Fibroblast of villous mesenchyme (primary cell): ENCODE measurements at regions not wholly inside any gene's neighbourhood (a gene's known extent, or its start where the extent isn't known, plus 50 kb on each side); places are given as distances from the start of the nearest gene placed in this dataset.

Experiments used
- DNase-seq: peaks from one replicate; pipeline ENCODE4 v3.0.0-alpha.2; 2010; ENCODE audit warnings: low read depth
- H3K4me3 ChIP-seq: 2 replicates; pipeline ENCODE4 v1.5.1; 2011; ENCODE audit warnings: low read depth, mild to moderate bottlenecking, low read length
- TF ChIP-seq, protein P1 (sequence below): IDR thresholded peaks from 2 replicates; pipeline ENCODE4 v1.5.1; 2012; ENCODE audit warnings: low read depth, mild to moderate bottlenecking, low read length; ENCODE audit not compliant: insufficient read depth

DNA sequence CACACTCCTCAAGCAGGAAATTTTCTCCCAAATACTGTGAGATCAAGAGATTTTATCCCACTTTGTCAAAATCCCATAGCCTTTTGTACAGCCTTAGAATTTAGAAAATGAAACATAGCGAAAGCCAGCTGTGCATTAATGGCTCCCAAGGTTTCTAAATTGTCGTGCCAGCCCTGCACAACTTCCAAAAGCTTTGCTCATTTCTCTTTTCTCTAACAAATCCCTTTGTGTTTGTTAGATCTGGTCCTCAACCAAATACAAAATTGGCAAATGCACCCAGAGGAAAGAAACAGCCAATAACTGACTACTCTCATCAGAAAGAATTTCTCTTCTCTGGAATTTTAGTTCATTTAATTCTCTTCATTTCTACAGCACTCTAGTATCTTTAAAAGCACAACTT lies 361.1 kb downstream of the INSIG2 start:
- TF ChIP-seq, protein P1, sequence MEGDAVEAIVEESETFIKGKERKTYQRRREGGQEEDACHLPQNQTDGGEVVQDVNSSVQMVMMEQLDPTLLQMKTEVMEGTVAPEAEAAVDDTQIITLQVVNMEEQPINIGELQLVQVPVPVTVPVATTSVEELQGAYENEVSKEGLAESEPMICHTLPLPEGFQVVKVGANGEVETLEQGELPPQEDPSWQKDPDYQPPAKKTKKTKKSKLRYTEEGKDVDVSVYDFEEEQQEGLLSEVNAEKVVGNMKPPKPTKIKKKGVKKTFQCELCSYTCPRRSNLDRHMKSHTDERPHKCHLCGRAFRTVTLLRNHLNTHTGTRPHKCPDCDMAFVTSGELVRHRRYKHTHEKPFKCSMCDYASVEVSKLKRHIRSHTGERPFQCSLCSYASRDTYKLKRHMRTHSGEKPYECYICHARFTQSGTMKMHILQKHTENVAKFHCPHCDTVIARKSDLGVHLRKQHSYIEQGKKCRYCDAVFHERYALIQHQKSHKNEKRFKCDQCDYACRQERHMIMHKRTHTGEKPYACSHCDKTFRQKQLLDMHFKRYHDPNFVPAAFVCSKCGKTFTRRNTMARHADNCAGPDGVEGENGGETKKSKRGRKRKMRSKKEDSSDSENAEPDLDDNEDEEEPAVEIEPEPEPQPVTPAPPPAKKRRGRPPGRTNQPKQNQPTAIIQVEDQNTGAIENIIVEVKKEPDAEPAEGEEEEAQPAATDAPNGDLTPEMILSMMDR = no peak
- H3K4me3 ChIP-seq = no peak overlapping the region
- no peak for DNase-seq

GRCh38 chr2:118443596-118443995 lies 355.3 kb downstream of the INSIG2 start:
- H3K4me3 ChIP-seq = no peak overlapping the region
- DNase-seq = peak; percentile 7
- TF ChIP-seq, protein P1 = no peak

GRCh38 chr2:118442996-118443553 lies 354.8 kb downstream of the INSIG2 start:
- H3K4me3 ChIP-seq = no peak overlapping the region
- no peak for DNase-seq
- TF ChIP-seq, protein P1 = no peak

GRCh38 chr2:118442046-118442445 lies 353.8 kb downstream of the INSIG2 start:
- DNase-seq = no peak
- no peak overlapping the region for H3K4me3 ChIP-seq
- TF ChIP-seq, protein P1 = no peak

DNA sequence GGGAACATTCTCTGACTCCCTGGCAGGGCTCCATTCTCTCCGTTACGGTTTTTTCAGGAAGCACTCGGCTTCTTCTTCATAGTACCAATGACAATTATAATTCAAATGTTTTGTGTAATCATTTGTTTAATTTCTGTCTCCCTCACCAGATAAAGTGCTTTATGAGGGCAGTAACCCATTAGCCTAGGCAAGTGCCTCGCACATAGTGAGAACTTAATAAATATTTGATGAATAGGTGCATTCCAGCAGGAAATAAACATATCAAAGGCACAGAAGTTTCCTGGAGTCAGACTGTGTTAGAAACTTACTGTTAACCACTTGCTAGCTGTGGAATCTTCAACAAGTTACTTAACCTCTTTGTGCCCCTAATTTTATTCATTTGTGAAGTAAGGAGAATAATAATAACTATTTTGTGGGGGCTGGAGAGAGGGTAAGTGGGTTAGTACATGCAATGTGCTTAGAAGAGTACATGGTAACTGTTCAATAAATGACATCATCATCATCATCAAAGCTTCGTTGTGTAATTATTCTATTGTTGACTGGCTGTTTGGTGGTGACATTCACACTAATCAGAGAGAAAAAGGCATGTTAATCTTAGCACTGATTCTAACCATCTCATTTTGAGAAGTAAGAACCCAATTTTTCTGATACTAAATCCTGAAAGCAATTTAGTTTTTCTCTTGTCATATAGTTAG lies 352.3 kb downstream of the INSIG2 start:
- TF ChIP-seq, protein P1 = no peak
- DNase-seq = no peak
- H3K4me3 ChIP-seq = no peak overlapping the region

DNA sequence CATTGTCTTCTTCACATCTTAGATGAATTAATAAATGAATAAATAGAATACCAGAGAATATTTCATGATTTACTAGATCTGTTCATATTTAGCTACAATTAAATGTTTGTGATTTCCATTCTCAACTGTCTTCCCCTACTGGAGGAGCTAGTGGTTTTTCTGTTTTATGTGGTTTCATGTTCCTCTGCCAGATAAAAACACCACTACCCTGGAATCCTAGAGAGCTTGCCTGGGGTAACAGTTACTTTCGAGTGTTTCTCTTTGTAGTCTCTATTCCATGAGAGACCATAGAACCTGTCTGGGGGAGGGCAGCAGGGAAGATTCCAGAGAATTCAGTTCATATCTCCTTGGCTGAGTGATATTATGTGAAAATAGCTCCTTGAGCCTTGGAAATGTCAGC lies 349.2 kb downstream of the INSIG2 start:
- H3K4me3 ChIP-seq = no peak overlapping the region
- TF ChIP-seq, protein P1 = no peak
- DNase-seq = no peak
